Endothelial cell (in vitro differentiated cells): ENCODE measurements at regions not wholly inside any gene's neighbourhood (a gene's known extent, or its start where the extent isn't known, plus 50 kb on each side); places are given as distances from the start of the nearest gene placed in this dataset.
A peak's percentile ranks its signal among the peaks of the same experiment; 100 is the strongest.

Experiments used
- DNase-seq: peaks from one replicate; pipeline ENCODE4 v3.0.0; 2021; ENCODE audit warnings: low spot score
- H3K27ac Mint-ChIP-seq: one replicate; pipeline ENCODE4 v1.8.0; 2021; ENCODE audit warnings: mixed read lengths, inconsistent platforms; ENCODE audit not compliant: unreplicated experiment
- H3K27me3 Mint-ChIP-seq: one replicate; pipeline ENCODE4 v1.8.0; 2021; ENCODE audit warnings: mild to moderate bottlenecking, moderate library complexity, mixed read lengths, inconsistent platforms; ENCODE audit not compliant: unreplicated experiment
- H3K36me3 Mint-ChIP-seq: one replicate; pipeline ENCODE4 v1.8.0; 2021; ENCODE audit warnings: mild to moderate bottlenecking, low read depth, mixed read lengths, inconsistent platforms; ENCODE audit not compliant: unreplicated experiment
- H3K4me1 Mint-ChIP-seq: one replicate; pipeline ENCODE4 v1.8.0; 2021; ENCODE audit warnings: mild to moderate bottlenecking, mixed read lengths, inconsistent platforms; ENCODE audit not compliant: unreplicated experiment
- H3K4me3 Mint-ChIP-seq: one replicate; pipeline ENCODE4 v1.8.0; 2021; ENCODE audit warnings: mild to moderate bottlenecking, mixed read lengths, inconsistent platforms; ENCODE audit not compliant: unreplicated experiment
- H3K9me3 Mint-ChIP-seq: one replicate; pipeline ENCODE4 v1.8.0; 2021; ENCODE audit warnings: mixed read lengths, inconsistent platforms; ENCODE audit not compliant: unreplicated experiment
- CTCF ChIP-seq: fragments of 200-600 bp; sonication (generic); IDR thresholded peaks from one replicate; pipeline ENCODE4 v1.5.0; 2021; ENCODE audit warnings: antibody characterized with exemption; ENCODE audit not compliant: unreplicated experiment

- Mint-ChIP-seq H3K4me3 (peak overlapping the region; percentile 1), H3K4me1 (peaks cover 11% of the 10 kb centered on the region), H3K9me3 (peaks cover 3% of the 10 kb centered on the region), H3K27ac (no peak overlapping the region), H3K27me3 (no peaks in the 10 kb centered on the region), H3K36me3 (peaks cover 24% of the 10 kb centered on the region)
- TF ChIP-seq CTCF, result no peak
- no peak for DNase-seq
These were observed 115.4 kb downstream of the ZNF608 start for GRCh38 chr5:124630767-124631704.

- H3K4me1 Mint-ChIP-seq, result peaks cover 16% of the 10 kb centered on the region
- H3K4me3 Mint-ChIP-seq, result no peak overlapping the region
- TF ChIP-seq CTCF, result no peak
- no peak for DNase-seq
- peaks cover 10% of the 10 kb centered on the region for H3K36me3 Mint-ChIP-seq
- H3K27ac Mint-ChIP-seq, result no peak overlapping the region
- no peaks in the 10 kb centered on the region for H3K27me3 Mint-ChIP-seq
- peaks cover 4% of the 10 kb centered on the region for H3K9me3 Mint-ChIP-seq
These were observed 117.5 kb downstream of the ZNF608 start for GRCh38 chr5:124628721-124629596.

- Mint-ChIP-seq H3K36me3 (peaks cover 5% of the 10 kb centered on the region), H3K27me3 (no peaks in the 10 kb centered on the region), H3K27ac (no peak overlapping the region), H3K4me1 (peaks cover 16% of the 10 kb centered on the region), H3K9me3 (peaks cover 4% of the 10 kb centered on the region), H3K4me3 (no peak overlapping the region)
- no peak for DNase-seq
- no peak for TF ChIP-seq CTCF
These were observed 118.4 kb downstream of the ZNF608 start for GRCh38 chr5:124627815-124628595.

- Mint-ChIP-seq H3K9me3 (peaks cover 4% of the 10 kb centered on the region), H3K27me3 (no peaks in the 10 kb centered on the region)
These were observed 120.4 kb downstream of the ZNF608 start for GRCh38 chr5:124626053-124626452.

More at GRCh38 chr5:124626053-124626452, 120.4 kb downstream of the ZNF608 start:
- no peak for DNase-seq
- no peak for TF ChIP-seq CTCF
- Mint-ChIP-seq H3K36me3 (no peaks in the 10 kb centered on the region), H3K4me1 (peaks cover 11% of the 10 kb centered on the region), H3K4me3 (no peak overlapping the region), H3K27ac (no peak overlapping the region)
